ENCODE measurements at regions not wholly inside any gene's neighbourhood (a gene's known extent, or its start where the extent isn't known, plus 50 kb on each side); places are given as distances from the start of the nearest gene placed in this dataset.

- TF ChIP-seq, protein P1, sequence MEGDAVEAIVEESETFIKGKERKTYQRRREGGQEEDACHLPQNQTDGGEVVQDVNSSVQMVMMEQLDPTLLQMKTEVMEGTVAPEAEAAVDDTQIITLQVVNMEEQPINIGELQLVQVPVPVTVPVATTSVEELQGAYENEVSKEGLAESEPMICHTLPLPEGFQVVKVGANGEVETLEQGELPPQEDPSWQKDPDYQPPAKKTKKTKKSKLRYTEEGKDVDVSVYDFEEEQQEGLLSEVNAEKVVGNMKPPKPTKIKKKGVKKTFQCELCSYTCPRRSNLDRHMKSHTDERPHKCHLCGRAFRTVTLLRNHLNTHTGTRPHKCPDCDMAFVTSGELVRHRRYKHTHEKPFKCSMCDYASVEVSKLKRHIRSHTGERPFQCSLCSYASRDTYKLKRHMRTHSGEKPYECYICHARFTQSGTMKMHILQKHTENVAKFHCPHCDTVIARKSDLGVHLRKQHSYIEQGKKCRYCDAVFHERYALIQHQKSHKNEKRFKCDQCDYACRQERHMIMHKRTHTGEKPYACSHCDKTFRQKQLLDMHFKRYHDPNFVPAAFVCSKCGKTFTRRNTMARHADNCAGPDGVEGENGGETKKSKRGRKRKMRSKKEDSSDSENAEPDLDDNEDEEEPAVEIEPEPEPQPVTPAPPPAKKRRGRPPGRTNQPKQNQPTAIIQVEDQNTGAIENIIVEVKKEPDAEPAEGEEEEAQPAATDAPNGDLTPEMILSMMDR (IDR thresholded peaks at IDR 0.05), result no peak
- no peak for TF ChIP-seq POLR2A (IDR thresholded peaks at IDR 0.05)
These were observed 283.8 kb upstream of the RUNX1 start for GRCh38 chr21:35332841-35333426.

Measured in adrenal gland (tissue), 5 donors.